NCI-H187 (cell line): ENCODE measurements at regions not wholly inside any gene's neighbourhood (a gene's known extent, or its start where the extent isn't known, plus 50 kb on each side); places are given as distances from the start of the nearest gene placed in this dataset.

Experiments
- DNase-seq, 2 experiments: peaks; one replicate each; lab custom pipeline; 2025; lab: John Stamatoyannopoulos, UW

DNA sequence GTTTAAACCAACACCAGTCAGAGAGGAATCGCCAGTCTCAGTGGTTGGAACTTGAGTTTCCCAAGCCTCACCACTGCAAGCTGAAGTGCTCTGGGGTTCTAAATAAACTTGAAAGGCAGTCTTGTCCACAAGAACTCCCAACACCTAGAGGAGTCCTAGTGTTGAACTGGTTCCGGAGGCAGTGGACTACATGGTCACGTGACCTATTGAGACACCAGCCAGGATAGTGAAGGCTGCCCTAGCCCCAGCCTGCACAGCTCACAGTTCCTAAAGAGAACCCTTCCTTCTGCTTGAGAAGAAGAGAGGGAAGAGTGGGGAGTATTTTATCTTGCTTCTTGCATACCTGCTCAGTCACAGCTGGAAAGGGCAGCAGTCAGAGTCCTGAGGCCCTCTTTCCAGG lies 1012.7 kb upstream of the ADGRL3 start:
- DNase-seq: no peak

DNA sequence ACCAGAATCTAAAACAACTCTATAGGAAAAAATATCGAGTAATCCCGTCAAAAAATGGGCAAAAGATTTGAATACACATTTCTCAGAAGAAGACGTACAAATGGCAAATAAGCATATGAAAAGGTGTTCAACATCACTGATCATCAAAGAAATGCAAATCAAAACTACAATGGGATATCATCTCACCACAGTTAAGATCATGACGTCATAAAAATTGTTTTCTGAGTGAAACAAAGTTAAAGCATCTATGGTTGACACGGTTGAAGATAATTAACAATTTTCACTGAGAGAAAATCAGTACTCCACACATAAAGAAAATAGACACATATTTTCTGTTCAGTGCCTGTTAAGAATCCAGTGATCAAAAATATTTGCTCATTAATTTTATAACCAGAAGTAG lies 1010.8 kb upstream of the ADGRL3 start:
- no peak for DNase-seq

DNA sequence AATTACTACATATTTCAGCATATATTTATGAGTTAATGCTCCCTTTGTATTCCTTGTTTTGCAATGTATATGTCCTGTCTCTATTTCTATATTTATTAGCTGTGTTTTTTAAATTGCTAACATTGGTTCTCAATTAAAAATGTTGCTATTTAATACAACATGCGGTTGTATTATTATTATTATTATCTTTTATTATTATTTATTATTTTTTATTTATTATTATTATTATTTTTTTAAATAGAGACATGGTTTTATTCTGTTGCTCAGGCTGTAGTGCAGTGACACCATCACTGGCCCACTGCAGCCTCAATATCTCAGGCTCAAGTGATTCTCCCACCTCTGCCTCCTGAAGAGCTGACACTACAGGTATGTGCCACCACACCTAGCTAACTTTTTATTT lies 1005.9 kb upstream of the ADGRL3 start:
- no peak for DNase-seq

DNA sequence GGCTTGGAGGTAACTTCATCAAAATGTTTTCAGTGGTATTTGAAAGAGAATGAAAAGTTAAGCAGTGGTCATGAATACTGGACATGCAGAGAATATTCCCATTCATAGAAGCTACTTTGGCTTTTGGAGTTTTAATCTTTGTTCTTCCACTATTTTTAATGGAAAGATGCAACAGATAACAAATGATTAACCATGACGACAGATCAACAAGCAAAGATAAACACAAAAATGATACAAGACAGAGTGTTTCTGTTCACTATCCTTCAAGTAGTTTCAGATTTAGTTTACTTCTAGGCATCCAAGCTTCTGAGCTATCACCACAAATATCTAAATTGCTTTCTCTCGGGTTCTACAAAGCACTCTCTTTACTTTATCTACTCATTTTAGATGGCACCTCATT lies 1004.9 kb upstream of the ADGRL3 start:
- no peak for DNase-seq

DNA sequence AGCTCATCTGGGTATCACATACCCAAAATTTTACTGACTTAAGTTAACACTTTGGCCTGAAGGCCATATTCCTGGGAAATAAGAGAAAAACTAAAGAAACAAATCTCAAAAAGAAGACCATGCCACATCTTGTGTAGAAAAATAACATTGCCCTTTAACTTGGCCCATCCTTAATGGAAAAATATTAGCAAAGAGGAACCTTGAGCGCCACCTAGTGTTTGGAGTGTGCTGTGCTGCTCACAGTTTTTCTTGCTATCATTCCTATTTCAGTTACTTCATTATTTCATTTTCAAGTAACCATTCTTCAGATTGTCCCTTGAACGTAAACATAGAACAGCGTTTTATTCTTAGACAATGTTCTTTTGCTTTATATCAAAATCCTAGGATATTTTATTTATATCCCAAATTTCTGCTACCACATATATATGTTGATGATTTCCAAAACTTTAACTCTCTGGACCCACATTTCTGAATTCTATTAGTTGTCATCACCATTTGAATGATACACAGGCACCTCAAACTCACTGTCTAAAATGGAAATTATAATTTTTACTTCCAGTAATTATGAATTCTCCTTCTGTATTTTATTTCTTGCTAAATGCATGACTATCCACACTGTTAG lies 999.0 kb upstream of the ADGRL3 start:
- peak in 1 of 2 experiments; percentile 25 for DNase-seq

DNA sequence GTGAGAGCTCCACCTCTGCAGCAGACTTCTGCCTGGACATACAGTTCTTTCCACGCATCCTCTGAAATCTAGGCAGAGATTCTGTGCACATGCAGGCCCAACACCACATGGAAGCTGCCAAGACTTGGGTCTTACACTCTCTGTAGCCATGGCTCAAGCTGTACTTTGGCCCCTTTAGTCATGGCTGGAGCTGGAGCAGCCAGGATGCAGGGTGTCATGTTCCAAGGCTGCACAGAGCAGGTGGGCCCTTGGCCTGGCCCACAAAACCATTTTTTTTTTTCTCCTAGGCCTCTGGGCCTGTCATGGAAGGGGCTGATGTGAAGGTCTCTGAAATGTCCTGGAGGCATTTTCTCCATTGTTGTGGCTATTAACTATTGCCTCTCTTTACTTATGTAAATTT lies 990.5 kb upstream of the ADGRL3 start:
- DNase-seq: no peak

DNA sequence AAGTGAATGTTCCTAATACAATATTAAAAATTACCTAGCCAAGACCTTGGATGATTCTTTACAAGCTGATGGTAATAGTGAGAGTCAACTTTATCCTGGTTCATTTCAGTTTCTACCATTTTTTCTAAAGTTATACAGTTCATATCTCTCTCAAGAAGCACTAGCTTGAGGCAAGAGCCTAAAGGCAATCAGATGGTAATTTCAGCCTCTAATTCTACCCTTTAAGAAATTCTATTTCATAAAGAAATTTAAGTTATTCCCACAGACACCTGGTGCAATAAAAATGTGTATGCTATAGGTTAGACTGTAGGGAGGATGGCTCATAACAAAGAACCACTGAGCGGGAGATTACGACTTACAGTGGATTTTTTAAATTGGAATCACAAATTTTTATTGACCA lies 984.2 kb upstream of the ADGRL3 start:
- no peak for DNase-seq

DNA sequence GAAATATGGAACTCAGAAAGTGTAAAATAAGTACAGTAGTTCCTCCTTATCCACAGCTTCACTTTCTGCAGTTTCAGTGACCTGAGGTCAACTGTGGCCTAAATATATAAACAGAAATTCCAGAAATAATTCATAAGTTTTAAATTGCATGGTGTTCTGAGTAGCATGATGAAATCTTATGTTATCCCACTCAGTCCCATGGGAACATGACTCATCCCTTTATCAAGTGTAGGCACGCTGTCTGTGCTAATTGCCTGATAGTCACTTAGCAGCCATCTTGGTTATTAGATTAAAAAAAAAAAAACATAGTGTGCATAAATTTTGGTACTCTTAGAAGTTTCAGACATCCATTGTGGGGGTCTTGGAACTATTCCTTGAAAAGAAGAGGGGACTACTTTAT lies 983.4 kb upstream of the ADGRL3 start:
- no peak for DNase-seq

DNA sequence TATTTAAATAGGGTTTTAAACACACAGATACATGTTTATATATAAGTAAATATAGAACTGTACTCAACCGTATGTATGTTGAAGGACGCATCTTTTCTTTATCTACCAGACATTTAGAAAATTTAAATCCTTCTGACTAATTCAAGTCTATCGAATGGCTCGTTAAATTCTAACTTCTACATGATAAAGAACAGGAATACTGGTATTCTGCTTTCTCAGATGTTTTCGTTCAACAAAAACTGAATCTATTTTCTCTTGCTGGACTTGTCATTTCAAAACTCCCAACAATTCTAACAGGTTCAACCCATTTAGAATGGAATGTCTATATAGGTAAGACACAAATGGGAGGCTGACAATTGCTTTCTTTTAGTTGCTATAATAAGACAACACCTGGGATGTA lies 978.3 kb upstream of the ADGRL3 start:
- no peak for DNase-seq

DNA sequence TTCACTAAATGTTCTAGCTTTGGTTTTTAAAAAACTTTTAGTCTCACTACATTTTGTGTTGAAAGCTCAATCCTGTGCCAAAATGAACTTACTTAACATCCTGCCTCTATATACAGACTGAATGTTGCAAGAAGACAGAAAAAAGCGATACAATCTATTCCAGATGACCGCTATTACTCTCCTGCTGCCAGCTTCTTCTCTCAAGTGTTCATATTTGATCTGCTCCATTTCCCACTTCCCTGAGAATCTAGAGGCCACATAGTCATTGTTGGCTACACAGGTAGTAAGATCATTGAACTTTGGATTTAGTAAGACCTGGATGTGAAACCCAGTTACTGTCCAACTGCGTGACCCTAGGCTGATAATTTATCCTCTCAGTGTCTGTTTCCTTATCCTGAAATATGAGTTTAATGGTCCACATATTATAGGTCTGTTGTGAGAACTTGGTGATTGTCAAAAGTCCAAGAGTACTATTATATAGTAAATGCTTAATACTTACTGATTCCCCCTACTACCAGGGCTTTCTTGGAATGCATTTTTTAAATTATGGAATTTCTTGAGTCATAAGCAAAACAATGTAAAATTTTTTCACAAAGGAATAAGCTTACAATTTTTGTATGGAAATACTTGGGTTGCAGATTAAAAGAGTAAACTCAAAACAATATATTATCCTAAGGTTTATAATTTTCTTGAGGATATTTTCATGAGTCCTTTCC lies 976.8 kb upstream of the ADGRL3 start:
- no peak for DNase-seq

DNA sequence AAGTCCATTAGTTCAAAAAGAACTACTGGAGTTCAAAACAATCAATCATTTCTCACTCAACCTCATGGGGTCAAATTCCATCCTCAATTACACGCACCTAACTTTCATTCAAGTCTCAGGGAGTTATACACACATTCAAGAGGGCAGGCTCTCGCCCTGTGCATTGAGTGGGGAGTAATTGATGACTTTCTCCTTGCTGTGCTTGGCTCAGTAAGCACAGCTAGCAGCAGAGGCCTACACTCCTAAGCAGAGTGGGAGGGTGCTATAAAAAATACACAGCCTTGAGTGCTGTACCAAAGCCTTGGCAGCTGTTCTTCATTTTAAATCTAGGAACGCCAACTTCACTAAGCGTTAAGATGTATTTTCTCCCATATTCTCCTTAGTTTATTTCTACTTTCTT lies 958.3 kb upstream of the ADGRL3 start:
- no peak for DNase-seq

DNA sequence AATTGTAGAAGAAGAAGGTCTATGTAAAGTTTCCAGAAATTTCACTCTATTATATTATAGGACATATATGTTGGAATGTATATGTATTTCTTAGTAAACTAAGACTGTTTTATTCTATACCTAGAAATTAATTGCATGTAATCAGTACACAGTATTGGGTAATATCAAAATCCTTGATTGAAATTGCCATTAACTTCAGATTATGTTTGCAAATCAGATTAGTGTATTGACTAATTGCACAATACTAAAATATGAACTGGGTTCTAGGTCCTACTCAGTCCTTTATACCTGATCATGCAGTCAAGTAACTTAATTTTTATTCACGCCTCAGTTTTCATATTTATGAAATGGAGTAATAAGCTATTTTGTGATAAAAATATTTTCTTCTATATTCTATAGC lies 950.3 kb upstream of the ADGRL3 start:
- no peak for DNase-seq

DNA sequence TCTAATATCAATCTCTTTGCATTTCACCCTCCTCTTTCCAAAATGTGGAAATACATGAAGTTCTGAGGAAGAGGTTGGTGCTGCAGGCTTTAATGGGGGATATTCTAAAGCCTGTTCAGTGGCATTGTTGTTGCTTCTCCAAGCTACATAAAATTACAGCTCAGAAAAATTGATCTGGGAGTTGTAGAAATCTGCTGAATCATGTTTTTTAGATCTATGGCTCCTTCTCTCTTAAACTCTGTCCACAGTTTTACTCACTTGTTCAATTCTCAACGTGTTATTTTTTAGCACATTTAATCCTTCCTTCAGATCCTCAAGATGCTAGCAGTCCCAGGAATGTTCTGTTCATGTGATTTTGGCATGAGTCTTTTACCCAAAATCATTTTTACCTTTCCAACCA lies 949.5 kb upstream of the ADGRL3 start:
- DNase-seq: no peak

DNA sequence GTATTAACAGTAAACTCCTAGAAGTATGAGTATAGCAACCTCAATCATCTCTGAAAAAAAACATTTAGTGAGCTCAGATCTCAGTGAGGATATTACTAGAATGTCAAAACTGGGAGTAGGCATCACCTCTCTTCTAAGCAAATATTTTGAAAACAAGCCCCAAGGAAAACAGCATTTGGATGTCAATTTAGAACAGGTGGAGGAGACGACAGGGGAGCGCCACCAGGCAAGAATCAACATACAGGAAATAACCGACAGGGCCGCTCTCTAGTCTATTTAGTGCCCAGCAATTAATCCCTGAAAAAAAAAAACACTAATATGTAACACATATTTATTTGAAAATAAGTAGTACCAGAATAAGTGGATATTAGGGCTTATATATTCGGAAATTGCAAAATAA lies 940.3 kb upstream of the ADGRL3 start:
- no peak for DNase-seq

DNA sequence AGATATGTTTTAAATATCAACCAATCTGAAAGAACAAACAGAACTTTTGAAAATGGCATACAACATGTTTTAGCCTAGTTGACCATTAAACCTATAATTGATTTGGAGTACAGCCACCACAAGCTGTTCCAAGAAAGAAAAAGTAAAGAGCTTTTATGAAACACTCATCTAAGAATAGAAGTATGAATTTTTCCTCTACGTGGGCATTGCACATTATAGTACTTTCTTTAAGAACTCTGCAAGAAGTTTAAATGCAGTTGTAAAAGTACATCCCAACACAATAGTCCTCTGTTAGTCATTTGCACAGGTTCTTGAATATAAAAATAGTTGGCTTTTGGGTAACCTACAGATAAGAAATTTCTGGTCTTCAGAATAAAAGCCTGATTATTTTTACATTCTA lies 933.6 kb upstream of the ADGRL3 start:
- DNase-seq: no peak

DNA sequence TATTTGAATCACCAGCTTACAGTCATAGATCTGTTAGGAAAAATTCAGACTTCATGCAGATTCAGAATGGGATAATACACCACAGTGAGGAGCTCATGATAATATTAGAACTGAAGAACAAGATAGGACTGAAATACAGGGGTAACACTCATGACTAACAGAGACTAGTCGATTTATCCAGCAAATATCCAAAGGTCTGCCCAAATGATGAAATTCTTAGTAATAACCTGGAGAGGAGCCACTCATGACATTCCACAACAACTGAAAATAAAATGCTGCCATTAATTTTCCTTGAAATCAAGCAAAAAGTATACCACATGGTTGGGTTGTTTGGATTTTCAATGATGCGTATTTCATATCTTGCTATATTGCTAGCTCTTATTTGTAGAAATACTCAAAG lies 903.7 kb upstream of the ADGRL3 start:
- DNase-seq: no peak

DNA sequence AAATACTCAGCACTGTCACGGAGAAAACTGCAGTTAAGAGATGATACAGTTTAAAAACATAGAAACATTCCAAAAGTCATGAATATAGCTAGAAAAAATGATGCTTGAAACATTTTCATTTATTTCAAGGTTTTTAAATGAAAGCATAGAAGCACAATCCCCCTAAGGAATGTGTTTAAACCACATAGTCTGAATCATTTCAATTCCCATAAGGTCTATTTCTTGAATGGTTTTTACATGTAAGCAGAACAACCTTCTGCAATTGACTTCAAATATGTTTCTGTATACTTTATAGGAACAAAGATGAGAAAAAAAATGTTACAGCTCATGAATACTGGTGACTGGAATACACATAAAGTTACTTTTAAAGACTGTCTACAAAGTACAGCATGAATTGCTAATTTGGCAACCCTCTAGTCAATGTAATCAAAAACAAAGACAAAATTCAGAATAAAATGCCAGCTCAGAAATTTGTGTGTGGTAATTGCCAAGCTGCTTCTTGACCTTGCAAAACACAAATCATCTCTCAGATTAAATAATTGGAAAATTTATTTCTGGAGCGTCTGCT lies 886.4 kb upstream of the ADGRL3 start:
- DNase-seq: no peak

DNA sequence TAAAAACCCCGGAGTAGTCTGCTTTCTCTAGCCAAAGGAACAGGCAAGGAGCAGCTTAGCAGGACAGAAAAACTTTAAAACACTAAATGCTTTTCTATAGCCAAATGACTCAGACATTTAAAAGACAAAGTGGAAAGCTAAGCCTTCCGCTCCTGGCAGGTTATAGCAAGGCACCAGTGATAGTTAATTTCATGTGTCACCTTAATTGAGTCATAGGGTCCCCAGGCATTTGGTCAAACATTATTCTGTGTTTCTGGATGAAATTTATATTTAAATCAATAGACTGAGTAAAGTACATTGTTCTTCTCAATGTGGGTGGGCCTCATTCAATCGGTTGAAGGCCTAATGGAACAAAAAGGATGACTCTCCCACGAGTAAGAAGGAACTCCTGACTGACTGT lies 885.7 kb upstream of the ADGRL3 start:
- no peak for DNase-seq

DNA sequence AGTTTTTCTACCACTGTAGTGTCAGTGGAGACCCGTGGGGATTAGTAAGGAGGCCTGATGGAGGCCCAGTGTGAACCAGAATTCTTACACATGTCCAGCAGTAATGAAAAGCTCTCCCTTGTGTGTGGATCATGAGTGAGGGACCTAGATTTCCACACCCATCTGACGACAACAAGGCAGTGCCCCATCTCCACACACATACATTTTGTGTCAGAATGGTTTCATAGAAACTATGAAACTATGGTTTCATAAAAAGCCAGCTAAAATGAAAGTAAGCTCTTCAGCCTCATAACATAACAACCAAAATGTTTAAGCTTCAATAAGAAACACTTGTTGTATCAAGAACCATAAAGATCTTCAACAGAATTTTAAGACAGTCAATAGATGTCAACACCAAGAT lies 884.5 kb upstream of the ADGRL3 start:
- DNase-seq: no peak

DNA sequence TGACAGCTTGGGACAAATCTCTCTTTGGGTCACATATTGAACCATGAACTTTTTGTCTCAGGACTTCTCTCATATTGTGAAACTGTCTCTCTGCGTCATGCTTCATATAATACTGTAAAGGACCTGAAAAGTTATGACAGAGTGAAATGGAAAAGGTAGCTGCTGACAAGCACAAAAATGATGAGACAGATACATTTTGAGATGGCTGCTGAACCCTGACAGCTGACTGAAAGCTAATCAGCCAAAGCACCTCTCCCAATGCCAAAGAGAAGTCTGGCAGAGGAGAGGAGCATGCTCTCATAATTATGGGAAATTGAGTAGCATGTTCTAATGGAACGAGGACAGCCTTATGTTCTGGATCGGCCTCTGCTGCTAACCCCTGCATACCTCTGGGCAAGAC lies 873.4 kb upstream of the ADGRL3 start:
- DNase-seq: no peak

DNA sequence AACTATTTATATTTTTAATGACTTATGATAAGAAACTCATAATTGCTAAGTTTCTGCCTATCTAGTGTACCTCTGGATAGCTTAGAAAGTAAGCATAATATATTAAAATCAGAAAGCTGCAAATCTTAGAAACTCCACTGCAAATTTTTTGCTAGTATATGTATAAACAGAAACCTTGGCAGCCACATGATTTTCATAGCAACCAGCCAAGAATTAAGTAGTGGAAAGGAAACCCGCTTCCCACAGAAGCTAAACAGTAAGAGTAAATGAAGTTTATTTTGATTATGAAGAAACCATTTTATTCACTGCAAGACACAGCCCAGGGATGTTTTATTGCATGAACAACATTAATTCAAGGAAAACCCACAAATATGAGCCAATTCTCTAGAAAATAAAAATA lies 872.5 kb upstream of the ADGRL3 start:
- DNase-seq: no peak

DNA sequence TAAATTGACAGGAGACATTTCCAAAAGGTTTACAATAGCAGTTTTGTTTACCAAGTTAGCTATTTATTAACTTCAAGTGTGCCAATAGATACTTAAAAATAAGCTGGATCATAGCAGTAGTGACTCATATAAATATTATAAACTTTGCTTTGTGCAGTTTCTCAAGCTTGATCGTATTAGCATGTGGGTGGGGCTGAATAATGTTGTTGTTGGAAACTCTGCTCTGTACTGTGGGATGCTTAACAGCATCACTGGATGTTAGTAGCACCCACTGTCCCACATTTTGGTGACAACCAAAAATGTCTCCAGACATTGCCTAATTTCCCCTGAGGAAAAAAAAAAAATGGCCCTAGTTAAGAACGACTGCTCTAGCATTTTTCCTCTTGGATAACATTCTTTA lies 855.2 kb upstream of the ADGRL3 start:
- DNase-seq: no peak

DNA sequence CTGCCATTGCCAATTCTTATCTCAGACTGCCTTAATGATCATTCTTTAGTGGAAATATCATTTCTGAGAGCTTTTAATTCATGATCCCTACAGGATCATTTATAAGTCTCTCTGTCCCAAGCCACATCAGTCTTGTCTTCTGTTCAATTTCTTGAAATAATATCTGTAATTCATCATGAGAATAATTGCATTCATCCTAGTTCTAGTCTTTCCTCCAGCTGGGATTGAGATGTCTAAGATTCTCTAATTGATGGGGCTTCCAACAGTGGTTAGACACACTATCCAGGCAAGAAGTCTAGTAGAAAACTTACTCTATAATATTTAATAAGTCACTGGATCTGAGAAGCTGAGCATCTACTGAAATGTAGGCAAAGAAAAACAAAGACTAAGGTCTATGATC lies 854.7 kb upstream of the ADGRL3 start:
- DNase-seq: no peak
